ENCODE measurements at regions not wholly inside any gene's neighbourhood (a gene's known extent, or its start where the extent isn't known, plus 50 kb on each side); places are given as distances from the start of the nearest gene placed in this dataset.

DNA sequence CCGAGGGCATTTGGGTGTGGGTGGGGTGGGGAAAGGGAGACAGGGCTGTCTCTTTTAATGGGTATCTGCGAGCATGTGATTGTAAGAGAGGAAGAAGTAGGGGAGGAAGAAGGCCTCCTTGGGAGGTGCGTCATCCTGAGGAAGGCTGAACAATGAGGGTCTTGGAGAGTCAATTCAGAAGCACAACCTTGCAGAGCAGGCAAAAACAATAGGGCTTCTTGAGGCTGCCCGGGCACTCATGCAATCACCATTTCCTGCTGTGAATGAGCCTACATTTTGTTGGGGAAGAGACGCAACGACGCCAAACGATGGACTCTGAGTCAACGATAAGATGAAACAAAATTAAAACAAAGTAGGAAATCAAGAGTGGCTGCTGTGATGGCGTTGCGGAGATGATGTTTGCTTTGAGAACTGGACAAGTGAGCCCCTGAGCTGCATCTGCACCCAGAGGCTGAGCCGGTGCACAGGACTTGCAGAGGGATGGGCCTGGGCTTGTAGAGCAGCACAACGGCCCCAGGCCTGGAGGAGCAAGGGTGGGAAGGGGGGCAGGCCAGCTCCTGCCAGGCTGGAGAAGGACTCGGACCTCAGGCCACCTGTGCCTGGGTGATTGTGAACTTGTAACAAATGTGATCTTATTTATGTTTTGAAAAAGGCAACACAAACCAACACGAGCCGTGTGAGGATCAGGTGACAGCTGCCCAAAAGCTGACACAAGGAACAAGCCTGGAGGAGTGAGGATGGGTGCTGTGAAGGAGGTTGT lies 92.3 kb upstream of the B3GAT1 start:
- TF ChIP-seq SIN3A (IDR thresholded peaks at IDR 0.05; ENCODE audit: borderline replicate concordance, insufficient read depth, low read depth, low read length) (no peak), TCF7L2 (IDR thresholded peaks at IDR 0.05; ENCODE audit: low read depth, low read length) (no peak), POLR2AphosphoS5 (IDR thresholded peaks at IDR 0.05; ENCODE audit: low read depth, low read length) (no peak)
- TF ChIP-seq, protein P1, sequence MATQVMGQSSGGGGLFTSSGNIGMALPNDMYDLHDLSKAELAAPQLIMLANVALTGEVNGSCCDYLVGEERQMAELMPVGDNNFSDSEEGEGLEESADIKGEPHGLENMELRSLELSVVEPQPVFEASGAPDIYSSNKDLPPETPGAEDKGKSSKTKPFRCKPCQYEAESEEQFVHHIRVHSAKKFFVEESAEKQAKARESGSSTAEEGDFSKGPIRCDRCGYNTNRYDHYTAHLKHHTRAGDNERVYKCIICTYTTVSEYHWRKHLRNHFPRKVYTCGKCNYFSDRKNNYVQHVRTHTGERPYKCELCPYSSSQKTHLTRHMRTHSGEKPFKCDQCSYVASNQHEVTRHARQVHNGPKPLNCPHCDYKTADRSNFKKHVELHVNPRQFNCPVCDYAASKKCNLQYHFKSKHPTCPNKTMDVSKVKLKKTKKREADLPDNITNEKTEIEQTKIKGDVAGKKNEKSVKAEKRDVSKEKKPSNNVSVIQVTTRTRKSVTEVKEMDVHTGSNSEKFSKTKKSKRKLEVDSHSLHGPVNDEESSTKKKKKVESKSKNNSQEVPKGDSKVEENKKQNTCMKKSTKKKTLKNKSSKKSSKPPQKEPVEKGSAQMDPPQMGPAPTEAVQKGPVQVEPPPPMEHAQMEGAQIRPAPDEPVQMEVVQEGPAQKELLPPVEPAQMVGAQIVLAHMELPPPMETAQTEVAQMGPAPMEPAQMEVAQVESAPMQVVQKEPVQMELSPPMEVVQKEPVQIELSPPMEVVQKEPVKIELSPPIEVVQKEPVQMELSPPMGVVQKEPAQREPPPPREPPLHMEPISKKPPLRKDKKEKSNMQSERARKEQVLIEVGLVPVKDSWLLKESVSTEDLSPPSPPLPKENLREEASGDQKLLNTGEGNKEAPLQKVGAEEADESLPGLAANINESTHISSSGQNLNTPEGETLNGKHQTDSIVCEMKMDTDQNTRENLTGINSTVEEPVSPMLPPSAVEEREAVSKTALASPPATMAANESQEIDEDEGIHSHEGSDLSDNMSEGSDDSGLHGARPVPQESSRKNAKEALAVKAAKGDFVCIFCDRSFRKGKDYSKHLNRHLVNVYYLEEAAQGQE (IDR thresholded peaks at IDR 0.05; ENCODE audit: insufficient read depth in 1 of 2, low read depth in 2 of 2, low read length in 1 of 2): no peak
- DNase-seq (ENCODE audit: low read depth, low spot score): no peak

DNA sequence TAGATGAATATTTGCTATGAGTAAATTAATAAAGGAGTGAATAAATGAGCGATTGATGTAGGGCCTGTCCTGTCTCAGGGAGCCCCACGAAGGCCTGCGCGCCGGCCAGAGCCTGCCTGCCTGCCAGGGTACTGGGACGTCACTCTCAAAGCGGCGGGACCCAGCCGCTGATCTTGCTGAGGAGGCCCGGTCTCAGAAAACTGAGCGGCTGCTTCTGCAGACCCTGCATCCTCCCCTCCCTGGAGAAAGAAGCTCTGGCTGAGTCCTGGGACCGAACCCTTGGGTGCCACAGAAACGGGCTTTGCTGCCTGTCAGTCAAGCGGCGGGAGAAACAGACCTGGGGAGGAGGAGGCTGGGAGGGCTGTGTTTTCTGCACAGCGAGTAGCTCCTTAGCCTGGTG lies 91.6 kb upstream of the B3GAT1 start:
- H3K27ac ChIP-seq (ENCODE audit: low read length): no peak overlapping the region
- no peaks in the 10 kb centered on the region for H3K9me3 ChIP-seq (ENCODE audit: control insufficient read depth, insufficient read depth, low read depth, low read length)
- H3K4me3 ChIP-seq (ENCODE audit: low read depth in 2 of 2, low read length in 2 of 2): no peak overlapping the region
- ATAC-seq: no peak
- ChIA-PET POLR2A (no interaction called here), CTCF (no interaction called here)
- intact Hi-C loops (cut with micrococcal nuclease; ENCODE audit: unreplicated experiment) (no loop called here), in situ Hi-C loops (cut with HindIII; ENCODE audit: low pct_unique_long_range_greater_than_20kb, low sequenced_read_pairs) (no loop called here)
- H3K36me3 ChIP-seq (ENCODE audit: control insufficient read depth, insufficient read depth, low read length): no peaks in the 10 kb centered on the region
- TF ChIP-seq SIN3A (IDR thresholded peaks at IDR 0.05; ENCODE audit: borderline replicate concordance, insufficient read depth, low read depth, low read length) (no peak), TCF7L2 (IDR thresholded peaks at IDR 0.05; ENCODE audit: low read depth, low read length) (no peak), POLR2AphosphoS5 (IDR thresholded peaks at IDR 0.05; ENCODE audit: low read depth, low read length) (no peak)
- TF ChIP-seq, protein P1 (IDR thresholded peaks at IDR 0.05; ENCODE audit: insufficient read depth in 1 of 2, low read depth in 2 of 2, low read length in 1 of 2): no peak
- TF ChIP-seq, protein P2, sequence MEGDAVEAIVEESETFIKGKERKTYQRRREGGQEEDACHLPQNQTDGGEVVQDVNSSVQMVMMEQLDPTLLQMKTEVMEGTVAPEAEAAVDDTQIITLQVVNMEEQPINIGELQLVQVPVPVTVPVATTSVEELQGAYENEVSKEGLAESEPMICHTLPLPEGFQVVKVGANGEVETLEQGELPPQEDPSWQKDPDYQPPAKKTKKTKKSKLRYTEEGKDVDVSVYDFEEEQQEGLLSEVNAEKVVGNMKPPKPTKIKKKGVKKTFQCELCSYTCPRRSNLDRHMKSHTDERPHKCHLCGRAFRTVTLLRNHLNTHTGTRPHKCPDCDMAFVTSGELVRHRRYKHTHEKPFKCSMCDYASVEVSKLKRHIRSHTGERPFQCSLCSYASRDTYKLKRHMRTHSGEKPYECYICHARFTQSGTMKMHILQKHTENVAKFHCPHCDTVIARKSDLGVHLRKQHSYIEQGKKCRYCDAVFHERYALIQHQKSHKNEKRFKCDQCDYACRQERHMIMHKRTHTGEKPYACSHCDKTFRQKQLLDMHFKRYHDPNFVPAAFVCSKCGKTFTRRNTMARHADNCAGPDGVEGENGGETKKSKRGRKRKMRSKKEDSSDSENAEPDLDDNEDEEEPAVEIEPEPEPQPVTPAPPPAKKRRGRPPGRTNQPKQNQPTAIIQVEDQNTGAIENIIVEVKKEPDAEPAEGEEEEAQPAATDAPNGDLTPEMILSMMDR (IDR thresholded peaks at IDR 0.05): no peak
- H3K27me3 ChIP-seq (ENCODE audit: control insufficient read depth, insufficient read depth, low read length): peaks cover 2% of the 10 kb centered on the region
- DNase-seq (ENCODE audit: low read depth, low spot score): no peak
- no peaks in the 10 kb centered on the region for H3K4me1 ChIP-seq (ENCODE audit: control insufficient read depth, insufficient read depth, low read length)
- BruUV-seq (replicated peaks): no TSS peak

More for the DNA sequence above, 92.3 kb upstream of the B3GAT1 start:
- Histone ChIP-seq H3K4me3 (ENCODE audit: low read depth in 2 of 2, low read length in 2 of 2) (no peak overlapping the region), H3K4me1 (ENCODE audit: control insufficient read depth, insufficient read depth, low read length) (no peaks in the 10 kb centered on the region), H3K27me3 (ENCODE audit: control insufficient read depth, insufficient read depth, low read length) (peaks cover 2% of the 10 kb centered on the region), H3K36me3 (ENCODE audit: control insufficient read depth, insufficient read depth, low read length) (no peaks in the 10 kb centered on the region), H3K27ac (ENCODE audit: low read length) (no peak overlapping the region), H3K9me3 (ENCODE audit: control insufficient read depth, insufficient read depth, low read depth, low read length) (no peaks in the 10 kb centered on the region)
- in situ Hi-C loops (cut with HindIII; ENCODE audit: low pct_unique_long_range_greater_than_20kb, low sequenced_read_pairs) (no loop called here), intact Hi-C loops (cut with micrococcal nuclease; ENCODE audit: unreplicated experiment) (no loop called here)
- POLR2A ChIA-PET: no interaction called here
- BruUV-seq (replicated peaks): no TSS peak
- CTCF ChIA-PET: no interaction called here
- ATAC-seq: no peak

Measured in Panc1 (cell line).